Ovary (tissue), 3 donors: ENCODE measurements at regions not wholly inside any gene's neighbourhood (a gene's known extent, or its start where the extent isn't known, plus 50 kb on each side); places are given as distances from the start of the nearest gene placed in this dataset.

ENCODE experiments used
- EP300 ChIP-seq: sonication (generic); formaldehyde crosslinking; IDR thresholded peaks from one replicate; pipeline ENCODE4 v1.6.1; 2017; ENCODE audit warnings: antibody characterized with exemption
- POLR2A ChIP-seq: fragments of 450-650 bp; IDR thresholded peaks from one replicate; pipeline ENCODE4 v1.6.1; 2017; ENCODE audit warnings: antibody characterized with exemption, mild to moderate bottlenecking, moderate library complexity
- TF ChIP-seq, protein P1 (sequence below), 3 donors: fragments of 450-650 bp in 2 of 3; fragments of 200-600 bp in 1 of 3; IDR thresholded peaks; one replicate each; pipeline versions ENCODE4 v1.5.1 to v1.8.0; 2016 to 2022; ENCODE audit warnings: antibody characterized with exemption in 3 of 3, mild to moderate bottlenecking in 1 of 3
- donor health status: DM: no; HTN: no; CAD: no.

DNA sequence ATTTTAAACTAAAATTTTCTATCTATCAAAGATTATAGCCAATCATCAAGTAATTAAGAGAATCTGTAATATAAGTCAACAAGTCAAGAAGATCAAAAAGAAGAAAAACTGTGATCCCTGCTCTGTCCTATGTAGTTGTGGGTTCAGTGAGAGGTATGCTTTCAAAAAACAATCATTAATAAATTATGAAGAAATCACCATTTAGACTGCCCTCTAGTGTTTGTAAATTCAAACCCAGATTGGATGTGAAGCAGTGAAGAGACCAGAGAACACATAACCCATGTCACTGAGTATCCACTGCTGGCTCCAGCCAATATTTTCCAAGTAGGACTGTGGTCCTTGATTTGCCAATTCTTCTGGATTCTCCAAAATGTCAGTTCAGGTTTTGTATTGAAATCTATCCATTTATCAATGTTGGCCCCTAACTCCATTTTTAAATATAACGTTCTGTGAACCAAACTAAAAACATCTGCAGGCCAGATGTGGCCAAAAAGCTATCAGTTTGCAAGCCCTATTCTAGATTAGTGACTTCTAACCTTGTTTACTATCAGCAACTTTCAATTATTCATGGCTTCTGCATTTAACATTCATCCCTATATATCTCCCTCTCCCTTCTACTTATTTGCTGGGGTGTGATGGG lies 467.5 kb upstream of the CXADR start:
- TF ChIP-seq, protein P1, sequence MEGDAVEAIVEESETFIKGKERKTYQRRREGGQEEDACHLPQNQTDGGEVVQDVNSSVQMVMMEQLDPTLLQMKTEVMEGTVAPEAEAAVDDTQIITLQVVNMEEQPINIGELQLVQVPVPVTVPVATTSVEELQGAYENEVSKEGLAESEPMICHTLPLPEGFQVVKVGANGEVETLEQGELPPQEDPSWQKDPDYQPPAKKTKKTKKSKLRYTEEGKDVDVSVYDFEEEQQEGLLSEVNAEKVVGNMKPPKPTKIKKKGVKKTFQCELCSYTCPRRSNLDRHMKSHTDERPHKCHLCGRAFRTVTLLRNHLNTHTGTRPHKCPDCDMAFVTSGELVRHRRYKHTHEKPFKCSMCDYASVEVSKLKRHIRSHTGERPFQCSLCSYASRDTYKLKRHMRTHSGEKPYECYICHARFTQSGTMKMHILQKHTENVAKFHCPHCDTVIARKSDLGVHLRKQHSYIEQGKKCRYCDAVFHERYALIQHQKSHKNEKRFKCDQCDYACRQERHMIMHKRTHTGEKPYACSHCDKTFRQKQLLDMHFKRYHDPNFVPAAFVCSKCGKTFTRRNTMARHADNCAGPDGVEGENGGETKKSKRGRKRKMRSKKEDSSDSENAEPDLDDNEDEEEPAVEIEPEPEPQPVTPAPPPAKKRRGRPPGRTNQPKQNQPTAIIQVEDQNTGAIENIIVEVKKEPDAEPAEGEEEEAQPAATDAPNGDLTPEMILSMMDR (IDR thresholded peaks at IDR 0.05), result peak in 1 of 3 donors; percentile 18
- no peak for TF ChIP-seq POLR2A
- TF ChIP-seq EP300, result no peak
